ENCODE measurements at regions not wholly inside any gene's neighbourhood (a gene's known extent, or its start where the extent isn't known, plus 50 kb on each side); places are given as distances from the start of the nearest gene placed in this dataset.

- intact Hi-C loops (cut with DNase I; ENCODE audit: low total_unique reads): no loop called here
- TF ChIP-seq, protein P1, sequence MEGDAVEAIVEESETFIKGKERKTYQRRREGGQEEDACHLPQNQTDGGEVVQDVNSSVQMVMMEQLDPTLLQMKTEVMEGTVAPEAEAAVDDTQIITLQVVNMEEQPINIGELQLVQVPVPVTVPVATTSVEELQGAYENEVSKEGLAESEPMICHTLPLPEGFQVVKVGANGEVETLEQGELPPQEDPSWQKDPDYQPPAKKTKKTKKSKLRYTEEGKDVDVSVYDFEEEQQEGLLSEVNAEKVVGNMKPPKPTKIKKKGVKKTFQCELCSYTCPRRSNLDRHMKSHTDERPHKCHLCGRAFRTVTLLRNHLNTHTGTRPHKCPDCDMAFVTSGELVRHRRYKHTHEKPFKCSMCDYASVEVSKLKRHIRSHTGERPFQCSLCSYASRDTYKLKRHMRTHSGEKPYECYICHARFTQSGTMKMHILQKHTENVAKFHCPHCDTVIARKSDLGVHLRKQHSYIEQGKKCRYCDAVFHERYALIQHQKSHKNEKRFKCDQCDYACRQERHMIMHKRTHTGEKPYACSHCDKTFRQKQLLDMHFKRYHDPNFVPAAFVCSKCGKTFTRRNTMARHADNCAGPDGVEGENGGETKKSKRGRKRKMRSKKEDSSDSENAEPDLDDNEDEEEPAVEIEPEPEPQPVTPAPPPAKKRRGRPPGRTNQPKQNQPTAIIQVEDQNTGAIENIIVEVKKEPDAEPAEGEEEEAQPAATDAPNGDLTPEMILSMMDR (IDR thresholded peaks at IDR 0.05): no peak
- no peak for TF ChIP-seq POLR2A (IDR thresholded peaks at IDR 0.05)
- 50 to 56% methylated on average over 2 of the region's 2 CpGs for WGBS, 2 donors
These were observed 143.9 kb upstream of the RND3 start for GRCh38 chr2:150631236-150631821.

GRCh38 chr2:150630587-150631235 lies 143.2 kb upstream of the RND3 start:
- 73 to 83% methylated on average over 3 of the region's 3 CpGs for WGBS, 2 donors
- H3K4me3 ChIP-seq (ENCODE audit: low read depth, poor library complexity, severe bottlenecking): no peak overlapping the region
- TF ChIP-seq, protein P1 (IDR thresholded peaks at IDR 0.05): no peak
- TF ChIP-seq POLR2A (IDR thresholded peaks at IDR 0.05): no peak
- no peak for DNase-seq (ENCODE audit: low spot score in 2 of 2)
- intact Hi-C loops (cut with DNase I; ENCODE audit: low total_unique reads): no loop called here

More at GRCh38 chr2:150631236-150631821, 143.9 kb upstream of the RND3 start:
- H3K4me3 ChIP-seq (ENCODE audit: low read depth, poor library complexity, severe bottlenecking): no peak overlapping the region
- no peak for DNase-seq (ENCODE audit: low spot score in 2 of 2)

DNA sequence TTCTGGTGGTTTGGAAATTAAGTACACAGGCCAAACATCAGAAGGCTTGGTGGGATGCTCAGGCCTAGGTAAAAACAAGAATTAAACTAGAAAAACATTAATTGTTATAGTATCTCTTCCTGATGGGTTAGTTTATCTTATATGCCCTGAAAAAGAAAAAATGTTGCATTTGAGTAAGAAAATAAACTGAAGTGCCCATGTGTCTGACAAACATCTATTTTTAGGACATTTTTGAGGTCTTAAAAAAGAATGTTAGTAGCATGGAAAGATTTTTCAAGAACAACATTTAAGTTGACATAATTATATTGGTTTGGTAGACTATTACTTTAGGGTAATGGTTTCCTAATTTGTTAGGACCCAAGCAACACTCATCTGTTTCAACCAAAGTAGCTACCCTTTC lies 140.1 kb upstream of the RND3 start:
- no peak for DNase-seq (ENCODE audit: low spot score in 2 of 2)
- no peak for TF ChIP-seq POLR2A (IDR thresholded peaks at IDR 0.05)
- TF ChIP-seq, protein P1 (IDR thresholded peaks at IDR 0.05): no peak
- H3K4me3 ChIP-seq (ENCODE audit: low read depth, poor library complexity, severe bottlenecking): no peak overlapping the region
- intact Hi-C loops (cut with DNase I; ENCODE audit: low total_unique reads): no loop called here

DNA sequence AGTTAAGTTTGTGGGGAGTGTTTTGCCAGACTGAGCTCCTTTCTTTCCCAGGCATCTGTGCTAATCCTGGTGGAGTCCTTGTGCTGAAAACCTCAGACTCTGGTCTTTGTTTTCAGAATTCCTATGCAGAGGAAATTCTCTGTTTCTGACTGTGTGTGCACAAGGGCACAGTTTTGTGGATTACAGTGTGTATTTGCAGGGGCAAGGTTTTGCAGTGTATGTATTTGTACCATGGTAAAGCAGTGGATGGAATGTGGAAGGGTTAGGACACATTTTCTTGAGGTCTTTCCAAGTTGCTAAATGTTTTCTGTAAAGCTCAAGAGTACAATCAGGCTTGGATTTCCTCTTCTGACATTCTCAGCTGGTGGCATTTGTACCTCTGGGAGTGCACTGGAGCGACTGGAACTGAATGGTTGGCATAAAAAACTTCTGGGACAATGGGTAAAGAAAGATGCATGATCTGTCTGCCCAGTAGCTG lies 139.5 kb upstream of the RND3 start:
- 54 to 57% methylated on average over 1 of the region's 1 CpG for WGBS, 2 donors
- DNase-seq (ENCODE audit: low spot score in 2 of 2): no peak
- H3K4me3 ChIP-seq (ENCODE audit: low read depth, poor library complexity, severe bottlenecking): no peak overlapping the region
- TF ChIP-seq, protein P1 (IDR thresholded peaks at IDR 0.05): no peak
- no peak for TF ChIP-seq POLR2A (IDR thresholded peaks at IDR 0.05)
- intact Hi-C loops (cut with DNase I; ENCODE audit: low total_unique reads): no loop called here

DNA sequence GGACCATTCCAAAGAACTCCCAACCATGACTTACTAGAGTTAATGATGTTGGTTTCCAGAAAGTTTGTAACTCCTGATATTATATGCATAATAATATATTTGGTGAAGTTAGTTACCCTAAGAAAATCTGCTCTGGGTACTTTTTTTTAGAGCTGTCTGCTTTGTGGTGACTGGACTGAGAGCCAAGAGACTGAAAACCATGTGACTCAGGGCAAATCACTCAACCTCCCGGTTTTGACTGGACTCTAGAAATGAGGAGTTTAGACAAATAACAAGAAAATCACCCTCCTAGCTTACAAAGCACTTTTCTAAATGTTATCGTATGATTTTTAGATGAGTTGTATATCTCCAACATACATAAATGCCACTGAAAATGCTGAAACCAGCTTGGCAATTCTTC lies 138.3 kb upstream of the RND3 start:
- DNase-seq (ENCODE audit: low spot score in 2 of 2): no peak
- 89 to 94% methylated on average over 2 of the region's 2 CpGs for WGBS, 2 donors
- TF ChIP-seq POLR2A (IDR thresholded peaks at IDR 0.05): no peak
- TF ChIP-seq, protein P1 (IDR thresholded peaks at IDR 0.05): no peak
- no peak overlapping the region for H3K4me3 ChIP-seq (ENCODE audit: low read depth, poor library complexity, severe bottlenecking)
- intact Hi-C loops (cut with DNase I; ENCODE audit: low total_unique reads): no loop called here

DNA sequence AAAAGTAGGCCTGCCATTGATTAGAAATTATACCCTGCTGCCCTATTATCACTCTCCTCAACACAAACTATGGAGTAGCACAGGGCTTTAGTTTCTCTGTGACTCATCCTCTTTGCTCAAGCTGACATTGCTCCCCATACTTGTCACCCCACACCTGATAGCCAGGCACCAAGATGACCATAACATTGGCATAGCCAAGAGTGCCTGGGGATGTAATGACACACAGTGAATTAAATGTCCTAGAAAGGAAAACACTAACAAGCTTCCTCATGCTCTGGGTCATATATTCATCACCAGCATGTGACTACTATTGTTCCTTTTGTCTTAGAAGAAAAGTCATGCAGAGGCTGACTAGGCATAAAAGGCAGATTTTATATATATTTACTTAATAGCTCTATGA lies 137.8 kb upstream of the RND3 start:
- TF ChIP-seq, protein P1 (IDR thresholded peaks at IDR 0.05): no peak
- no peak for TF ChIP-seq POLR2A (IDR thresholded peaks at IDR 0.05)
- DNase-seq (ENCODE audit: low spot score in 2 of 2): no peak
- intact Hi-C loops (cut with DNase I; ENCODE audit: low total_unique reads): no loop called here
- H3K4me3 ChIP-seq (ENCODE audit: low read depth, poor library complexity, severe bottlenecking): no peak overlapping the region
